Testis (tissue), 2 donors: ENCODE measurements at regions not wholly inside any gene's neighbourhood (a gene's known extent, or its start where the extent isn't known, plus 50 kb on each side); places are given as distances from the start of the nearest gene placed in this dataset.

Experiments
- DNase-seq: peaks from one replicate; pipeline ENCODE4 v3.0.0-alpha.2; 2019
- H3K27ac ChIP-seq, 2 donors: fragments of 200-600 bp; sonication (generic); one replicate each; pipeline ENCODE4 v1.5.1; 2019
- H3K27me3 ChIP-seq: fragments of 200-600 bp; sonication (generic); one replicate; pipeline ENCODE4 v1.5.1; 2019
- H3K36me3 ChIP-seq: fragments of 200-600 bp; sonication (generic); one replicate; pipeline ENCODE4 v1.5.1; 2017; ENCODE audit warnings: low read depth; ENCODE audit errors: missing control alignments
- H3K4me1 ChIP-seq: fragments of 200-600 bp; sonication (generic); one replicate; pipeline ENCODE4 v1.5.1; 2019
- H3K4me3 ChIP-seq, 2 donors: fragments of 200-600 bp; sonication (generic); one replicate each; pipeline ENCODE4 v1.5.1; 2017 to 2019
- H3K9me3 ChIP-seq: fragments of 200-600 bp; sonication (generic); one replicate; pipeline ENCODE4 v1.5.1; 2017
- CTCF ChIP-seq, 3 experiments: fragments of 450-650 bp in 2 of 3; fragments of 200-600 bp in 1 of 3; sonication (generic) in 1 of 3; IDR thresholded peaks; one replicate each; pipeline ENCODE4 v1.5.1; 2016 to 2019; ENCODE audit warnings: antibody characterized with exemption in 3 of 3, mild to moderate bottlenecking in 2 of 3, moderate library complexity in 1 of 3
- POLR2A ChIP-seq: fragments of 450-650 bp; IDR thresholded peaks from one replicate; pipeline ENCODE4 v1.6.1; 2017; ENCODE audit warnings: antibody characterized with exemption, mild to moderate bottlenecking, moderate library complexity
- WGBS, 2 donors: methylation state at CpG; one replicate each; pipeline ENCODE4 v1.1.5; 2018; 5-methylcytosine and 5-hydroxymethylcytosine counted together
- intact Hi-C: fragments of 100-400 bp; cut with DNase I; formaldehyde crosslinking; loops from one replicate; pipeline ENCODE4 v1.15.1; 2023; ENCODE audit warnings: low total_unique reads

GRCh38 chr10:129126982-129127381, 340.1 kb upstream of the MGMT start:
- Histone ChIP-seq H3K27me3 (no peaks in the 10 kb centered on the region), H3K27ac (no peak overlapping the region), H3K4me1 (no peaks in the 10 kb centered on the region), H3K4me3 (no peak overlapping the region), H3K9me3 (no peaks in the 10 kb centered on the region), H3K36me3 (no peaks in the 10 kb centered on the region)
- WGBS, 2 donors: 87 to 91% methylated on average over 4 of the region's 4 CpGs
- TF ChIP-seq POLR2A (no peak), CTCF (IDR thresholded peaks at IDR 0.05) (no peak)
- DNase-seq: no peak
- intact Hi-C loops: no loop called here

GRCh38 chr10:129131457-129132132, 335.4 kb upstream of the MGMT start:
- DNase-seq: peak; percentile 38
- no peak for TF ChIP-seq CTCF (IDR thresholded peaks at IDR 0.05)
- no peak for TF ChIP-seq POLR2A
- no peaks in the 10 kb centered on the region for H3K36me3 ChIP-seq
- intact Hi-C loops: no loop called here
- no peaks in the 10 kb centered on the region for H3K4me1 ChIP-seq
- H3K27me3 ChIP-seq: no peaks in the 10 kb centered on the region
- no peak overlapping the region for H3K4me3 ChIP-seq
- H3K9me3 ChIP-seq: no peaks in the 10 kb centered on the region
- WGBS, 2 donors: 39 to 43% methylated on average over 12 of the region's 12 CpGs
- H3K27ac ChIP-seq: no peak overlapping the region

- no peaks in the 10 kb centered on the region for H3K27me3 ChIP-seq
- no peaks in the 10 kb centered on the region for H3K4me1 ChIP-seq
- intact Hi-C loops: no loop called here
- no peak for DNase-seq
- H3K27ac ChIP-seq: no peak overlapping the region
- TF ChIP-seq CTCF (IDR thresholded peaks at IDR 0.05): no peak
- no peak for TF ChIP-seq POLR2A
- 76 to 83% methylated on average over 5 of the region's 5 CpGs for WGBS, 2 donors
- H3K36me3 ChIP-seq: no peaks in the 10 kb centered on the region
- H3K4me3 ChIP-seq: no peak overlapping the region
- no peaks in the 10 kb centered on the region for H3K9me3 ChIP-seq
Observed at GRCh38 chr10:129133856-129134255, 333.2 kb upstream of the MGMT start.

- Histone ChIP-seq H3K36me3 (no peaks in the 10 kb centered on the region), H3K4me1 (no peaks in the 10 kb centered on the region), H3K4me3 (no peak overlapping the region), H3K9me3 (no peaks in the 10 kb centered on the region), H3K27ac (no peak overlapping the region), H3K27me3 (no peaks in the 10 kb centered on the region)
- TF ChIP-seq POLR2A (no peak), CTCF (IDR thresholded peaks at IDR 0.05) (no peak)
- WGBS, 2 donors: 67 to 77% methylated on average over 11 of the region's 11 CpGs
- intact Hi-C loops: no loop called here
- no peak for DNase-seq
Observed at GRCh38 chr10:129134371-129134770, 332.7 kb upstream of the MGMT start.

GRCh38 chr10:129135624-129136023, 331.4 kb upstream of the MGMT start:
- Histone ChIP-seq H3K27ac (no peak overlapping the region), H3K4me1 (no peaks in the 10 kb centered on the region), H3K27me3 (no peaks in the 10 kb centered on the region), H3K9me3 (no peaks in the 10 kb centered on the region), H3K4me3 (no peak overlapping the region), H3K36me3 (no peaks in the 10 kb centered on the region)
- 63 to 67% methylated on average over 5 of the region's 5 CpGs for WGBS, 2 donors
- TF ChIP-seq CTCF (IDR thresholded peaks at IDR 0.05) (no peak), POLR2A (no peak)
- intact Hi-C loops: no loop called here
- no peak for DNase-seq
